RWPE2 (cell line): ENCODE measurements at regions not wholly inside any gene's neighbourhood (a gene's known extent, or its start where the extent isn't known, plus 50 kb on each side); places are given as distances from the start of the nearest gene placed in this dataset.
A peak's percentile ranks its signal among the peaks of the same experiment; 100 is the strongest.

Experiments used
- ATAC-seq: fragments of 200-7000 bp; cut with Tn5 transposase; 3 replicates; pipeline ENCODE4 v1.9.1; 2021; ENCODE audit warnings: low read depth
- DNase-seq: peaks from one replicate; pipeline ENCODE4 v3.0.0-alpha.2; 2020; ENCODE audit warnings: low spot score
- H3K27ac ChIP-seq: fragments of 450-650 bp; 2 replicates; pipeline ENCODE4 v1.5.1; 2017; ENCODE audit warnings: mild to moderate bottlenecking; ENCODE audit not compliant: poor library complexity, severe bottlenecking
- H3K27me3 ChIP-seq: fragments of 250-450 bp; sonication (Bioruptor Pico); 2 replicates; pipeline ENCODE4 v1.5.1; 2021; ENCODE audit warnings: mild to moderate bottlenecking, moderate library complexity; ENCODE audit not compliant: insufficient read depth, poor library complexity, severe bottlenecking
- H3K36me3 ChIP-seq: fragments of 250-450 bp; sonication (Bioruptor Pico); 2 replicates; pipeline ENCODE4 v1.5.1; 2020; ENCODE audit warnings: low read depth, mild to moderate bottlenecking, moderate library complexity
- H3K4me1 ChIP-seq: fragments of 250-450 bp; sonication (Bioruptor Pico); 2 replicates; pipeline ENCODE4 v1.5.1; 2021; ENCODE audit warnings: mild to moderate bottlenecking, moderate library complexity; ENCODE audit not compliant: insufficient read depth, poor library complexity, severe bottlenecking
- H3K4me3 ChIP-seq: fragments of 250-450 bp; sonication (Bioruptor Pico); 2 replicates; pipeline ENCODE4 v1.5.1; 2021; ENCODE audit warnings: mild to moderate bottlenecking, moderate library complexity; ENCODE audit not compliant: severe bottlenecking
- H3K9me3 ChIP-seq: fragments of 250-450 bp; sonication (Bioruptor Pico); 2 replicates; pipeline ENCODE4 v1.5.1; 2021; ENCODE audit warnings: mild to moderate bottlenecking, moderate library complexity; ENCODE audit not compliant: severe bottlenecking
- CTCF ChIP-seq: fragments of 450-650 bp; IDR thresholded peaks from one replicate; pipeline ENCODE4 v1.5.1; 2017; ENCODE audit warnings: mild to moderate bottlenecking, moderate library complexity; ENCODE audit not compliant: poor library complexity, severe bottlenecking

GRCh38 chr20:4406627-4407026 is 157.5 kb upstream of the ADRA1D start:
- Histone ChIP-seq H3K4me3 (no peak overlapping the region), H3K36me3 (no peaks in the 10 kb centered on the region), H3K27me3 (no peaks in the 10 kb centered on the region), H3K9me3 (no peaks in the 10 kb centered on the region), H3K4me1 (peaks cover 10% of the 10 kb centered on the region), H3K27ac (no peak overlapping the region)
- no peak for TF ChIP-seq CTCF
- peak; percentile 94 for ATAC-seq
- peak; percentile 73 for DNase-seq

GRCh38 chr20:4401601-4402000 is 152.5 kb upstream of the ADRA1D start:
- no peaks in the 10 kb centered on the region for H3K27me3 ChIP-seq
- no peak overlapping the region for H3K4me3 ChIP-seq
- H3K36me3 ChIP-seq: no peaks in the 10 kb centered on the region
- DNase-seq (no peak), ATAC-seq (no peak)
- H3K9me3 ChIP-seq: no peaks in the 10 kb centered on the region
- H3K27ac ChIP-seq: no peak overlapping the region
- TF ChIP-seq CTCF: no peak
- peaks cover 6% of the 10 kb centered on the region for H3K4me1 ChIP-seq

GRCh38 chr20:4384961-4385360 is 135.9 kb upstream of the ADRA1D start:
- Histone ChIP-seq H3K36me3 (no peaks in the 10 kb centered on the region), H3K4me3 (no peak overlapping the region), H3K4me1 (no peaks in the 10 kb centered on the region), H3K27me3 (no peaks in the 10 kb centered on the region), H3K27ac (no peak overlapping the region), H3K9me3 (no peaks in the 10 kb centered on the region)
- no peak for TF ChIP-seq CTCF
- ATAC-seq (no peak), DNase-seq (no peak)

- no peaks in the 10 kb centered on the region for H3K27me3 ChIP-seq
- no peaks in the 10 kb centered on the region for H3K36me3 ChIP-seq
- H3K9me3 ChIP-seq: no peaks in the 10 kb centered on the region
- H3K4me3 ChIP-seq: no peak overlapping the region
- no peak overlapping the region for H3K27ac ChIP-seq
- ATAC-seq (no peak), DNase-seq (no peak)
- H3K4me1 ChIP-seq: no peaks in the 10 kb centered on the region
- no peak for TF ChIP-seq CTCF
Measured at GRCh38 chr20:4383961-4384360, 134.9 kb upstream of the ADRA1D start.

- H3K4me3 ChIP-seq: no peak overlapping the region
- TF ChIP-seq CTCF: no peak
- no peaks in the 10 kb centered on the region for H3K9me3 ChIP-seq
- H3K27ac ChIP-seq: peak overlapping the region; percentile 24
- H3K27me3 ChIP-seq: no peaks in the 10 kb centered on the region
- ATAC-seq (peak; percentile 91), DNase-seq (no peak)
- H3K4me1 ChIP-seq: peaks cover 11% of the 10 kb centered on the region
- no peaks in the 10 kb centered on the region for H3K36me3 ChIP-seq
Measured at GRCh38 chr20:4375881-4376280, 126.8 kb upstream of the ADRA1D start.
